ENCODE measurements at regions not wholly inside any gene's neighbourhood (a gene's known extent, or its start where the extent isn't known, plus 50 kb on each side); places are given as distances from the start of the nearest gene placed in this dataset.

GRCh38 chr12:14247166-14247565, 118.3 kb upstream of the ATF7IP start (continued):
- TF ChIP-seq ISL2 (CRISPR knock-in tag; IDR thresholded peaks at IDR 0.05) (no peak), PHF21A (CRISPR knock-in tag; IDR thresholded peaks at IDR 0.05) (no peak), SOX5 (CRISPR knock-in tag; IDR thresholded peaks at IDR 0.05; ENCODE audit: borderline replicate concordance) (no peak), HES4 (CRISPR knock-in tag; IDR thresholded peaks at IDR 0.05; ENCODE audit: borderline replicate concordance) (no peak), ZBTB49 (CRISPR knock-in tag; IDR thresholded peaks at IDR 0.05; ENCODE audit: borderline replicate concordance) (no peak), CENPX (CRISPR knock-in tag; IDR thresholded peaks at IDR 0.05) (no peak), ATF7 (IDR thresholded peaks at IDR 0.05) (no peak), ATF7 (CRISPR knock-in tag; IDR thresholded peaks at IDR 0.05) (no peak), MBNL3 (CRISPR knock-in tag; conservative IDR thresholded peaks at IDR 0.05) (no peak), ZNF562 (CRISPR knock-in tag; IDR thresholded peaks at IDR 0.05; ENCODE audit: borderline replicate concordance) (no peak), SMC3 (IDR thresholded peaks at IDR 0.05; ENCODE audit: low read length) (no peak)

GRCh38 chr12:14249368-14249767, 116.1 kb upstream of the ATF7IP start:
- no peak overlapping the region for H3K27ac ChIP-seq (ENCODE audit: extremely low read length, insufficient read depth, low read length)
- no peaks in the 10 kb centered on the region for H3K27me3 ChIP-seq (ENCODE audit: control insufficient read depth in 1 of 2, insufficient read depth in 2 of 2, low read length in 2 of 2)
- no TSS peak for BruUV-seq (replicated peaks)
- H3K36me3 ChIP-seq (replicated peaks in 1 of 2; ENCODE audit: control insufficient read depth in 1 of 2, insufficient read depth in 2 of 2, low read length in 2 of 2), result no peaks in the 10 kb centered on the region
- no peak overlapping the region for H3K4me3 ChIP-seq (replicated peaks in 1 of 3; ENCODE audit: insufficient read depth in 1 of 3, low read depth in 2 of 3, low read length in 3 of 3)
- H3K9me3 ChIP-seq (ENCODE audit: low read length), result no peaks in the 10 kb centered on the region
- H2AFZ ChIP-seq (ENCODE audit: low read length), result no peak overlapping the region
- peak; percentile 88 for ATAC-seq
- in situ Hi-C loops (cut with HindIII; ENCODE audit: extremely low pct_ligation_motif_present, low pct_unique_long_range_greater_than_20kb), result loop anchor here (25.0 kb wide), 1 partner anchor 463 kb away; no protein-coding TSS in a partner anchor
- no peak for FAIRE-seq
- 2% methylated on average over 4 of the region's 4 CpGs for WGBS (ENCODE audit: low lambda C conversion rate)
- H4K20me1 ChIP-seq (ENCODE audit: insufficient read depth, low read length), result no peaks in the 10 kb centered on the region
- ChIA-PET POLR2A (no interaction called here), CTCF (ENCODE audit: low intra/inter-chr PET ratio, low total read pairs) (no interaction called here)
- intact Hi-C loops (cut with micrococcal nuclease; ENCODE audit: unreplicated experiment), result no loop called here
- H3K79me2 ChIP-seq (ENCODE audit: insufficient read depth, low read length), result no peaks in the 10 kb centered on the region
- no peak overlapping the region for H3K9ac ChIP-seq (ENCODE audit: insufficient read depth, low read depth, low read length)
- peak; percentile 86 for DNase-seq (ENCODE audit: low spot score)
- peak overlapping the region; percentile 18; the same call in 1 of the 2 replicates for H3K4me2 ChIP-seq (ENCODE audit: low read depth, low read length)
- peaks cover 17% of the 10 kb centered on the region for H3K4me1 ChIP-seq (ENCODE audit: insufficient read depth, low read length)
- TF ChIP-seq ZNF441 (CRISPR knock-in tag; IDR thresholded peaks at IDR 0.05; ENCODE audit: borderline replicate concordance) (no peak), CSRNP2 (CRISPR knock-in tag; conservative IDR thresholded peaks at IDR 0.05; ENCODE audit: low read depth) (no peak), ZNF644 (CRISPR knock-in tag; IDR thresholded peaks at IDR 0.05; ENCODE audit: low read depth) (peak; percentile 37; the same call in 1 of the 2 replicates), EP300 (IDR thresholded peaks at IDR 0.05; ENCODE audit: low read depth in 2 of 2, low read length in 2 of 2) (no peak), EP300 (CRISPR knock-in tag; IDR thresholded peaks at IDR 0.05; ENCODE audit: borderline replicate concordance) (no peak), IRF1 (CRISPR knock-in tag; IDR thresholded peaks at IDR 0.05; ENCODE audit: low read depth) (no peak), SALL2 (CRISPR knock-in tag; IDR thresholded peaks at IDR 0.05) (no peak), FOXA3 (CRISPR knock-in tag; IDR thresholded peaks at IDR 0.05) (peak; percentile 20; the same call in 1 of the 2 replicates), CENPBD1 (CRISPR knock-in tag; IDR thresholded peaks at IDR 0.05; ENCODE audit: borderline replicate concordance, low read depth) (no peak)

Measured in HepG2 (cell line).